HEK293 (cell line): ENCODE measurements at regions not wholly inside any gene's neighbourhood (a gene's known extent, or its start where the extent isn't known, plus 50 kb on each side); places are given as distances from the start of the nearest gene placed in this dataset.

ENCODE experiments used
- CTCF ChIP-seq: fragments of 450-650 bp; formaldehyde crosslinking; IDR thresholded peaks from 2 replicates; pipeline ENCODE4 v1.5.1; 2016; ENCODE audit warnings: missing biosample characterization, missing genetic modification characterization
- KLF1 ChIP-seq: fragments of 450-650 bp; formaldehyde crosslinking; IDR thresholded peaks from 2 replicates; pipeline ENCODE4 v1.5.1; 2016; ENCODE audit warnings: missing biosample characterization, missing genetic modification characterization
- ZBTB10 ChIP-seq: fragments of 450-650 bp; formaldehyde crosslinking; IDR thresholded peaks from 2 replicates; pipeline ENCODE4 v1.5.1; 2016; ENCODE audit warnings: missing biosample characterization, missing genetic modification characterization
- ZNF138 ChIP-seq: fragments of 450-650 bp; formaldehyde crosslinking; IDR thresholded peaks from 2 replicates; pipeline ENCODE4 v1.5.1; 2016; ENCODE audit warnings: missing biosample characterization, missing genetic modification characterization, borderline replicate concordance
- ZNF274 ChIP-seq, 2 experiments: fragments of 200-500 bp in 1 of 2; fragments of 450-650 bp in 1 of 2; sonication (Bioruptor generic) in 1 of 2; formaldehyde crosslinking in 1 of 2; IDR thresholded peaks; 2 replicates each; pipeline versions ENCODE4 v1.5.1 to v1.6.1; 2014 to 2016; ENCODE audit warnings: borderline replicate concordance in 1 of 2, inconsistent platforms in 1 of 2, low read length in 1 of 2, missing biosample characterization in 1 of 2, missing genetic modification characterization in 1 of 2
- ZNF311 ChIP-seq: fragments of 450-650 bp; formaldehyde crosslinking; IDR thresholded peaks from 2 replicates; pipeline ENCODE4 v1.5.1; 2017; ENCODE audit warnings: missing biosample characterization, missing genetic modification characterization, borderline replicate concordance
- ZNF704 ChIP-seq: fragments of 450-650 bp; formaldehyde crosslinking; IDR thresholded peaks from 2 replicates; pipeline ENCODE4 v1.5.1; 2016; ENCODE audit warnings: missing biosample characterization, missing genetic modification characterization
- ZNF776 ChIP-seq: fragments of 450-650 bp; formaldehyde crosslinking; IDR thresholded peaks from 2 replicates; pipeline ENCODE4 v1.5.0; 2017; ENCODE audit warnings: missing biosample characterization, missing genetic modification characterization, borderline replicate concordance
- ZSCAN30 ChIP-seq: fragments of 450-650 bp; IDR thresholded peaks from 2 replicates; pipeline ENCODE4 v1.5.1; 2018; ENCODE audit warnings: missing biosample characterization, mild to moderate bottlenecking, missing genetic modification characterization, moderate library complexity
- ZSCAN5A ChIP-seq: fragments of 450-650 bp; formaldehyde crosslinking; IDR thresholded peaks from 2 replicates; pipeline ENCODE4 v1.5.1; 2016; ENCODE audit warnings: missing biosample characterization, missing genetic modification characterization

GRCh38 chr4:179292468-179292867 is 1850.2 kb upstream of the AGA start:
- TF ChIP-seq KLF1 (tag by site-specific recombination): no peak
- TF ChIP-seq CTCF (tag by site-specific recombination): no peak
- no peak for TF ChIP-seq ZNF704 (tag by site-specific recombination)
- TF ChIP-seq ZNF776: no peak
- TF ChIP-seq ZSCAN5A (tag by site-specific recombination): no peak
- TF ChIP-seq ZNF274 (IDR thresholded peaks at IDR 0.05; ENCODE audit: low read length): no peak
- TF ChIP-seq ZNF274 (tag by site-specific recombination; IDR thresholded peaks at IDR 0.05; ENCODE audit: borderline replicate concordance): no peak
- TF ChIP-seq ZNF138: no peak
- no peak for TF ChIP-seq ZNF311 (tag by site-specific recombination)
- TF ChIP-seq ZSCAN30 (tag by site-specific recombination): no peak
- no peak for TF ChIP-seq ZBTB10
